Vagina (tissue), 2 donors: ENCODE measurements at regions not wholly inside any gene's neighbourhood (a gene's known extent, or its start where the extent isn't known, plus 50 kb on each side); places are given as distances from the start of the nearest gene placed in this dataset.

ENCODE experiments used
- CTCF ChIP-seq, 3 experiments: fragments of 450-650 bp in 2 of 3; fragments of 200-600 bp in 1 of 3; sonication (generic) in 1 of 3; IDR thresholded peaks; one replicate each; pipeline ENCODE4 v1.5.1; 2017 to 2019; ENCODE audit warnings: antibody characterized with exemption in 3 of 3, mild to moderate bottlenecking in 2 of 3, moderate library complexity in 2 of 3
- POLR2A ChIP-seq, 2 donors: fragments of 450-650 bp; IDR thresholded peaks; one replicate each; pipeline ENCODE4 v1.6.1; 2017; ENCODE audit warnings: antibody characterized with exemption in 2 of 2, mild to moderate bottlenecking in 2 of 2, moderate library complexity in 2 of 2
- POLR2AphosphoS5 ChIP-seq, 2 donors: sonication (generic); formaldehyde crosslinking; IDR thresholded peaks; one replicate each; pipeline ENCODE4 v1.9.0; 2017; ENCODE audit warnings: antibody characterized with exemption in 2 of 2, mild to moderate bottlenecking in 2 of 2, low read depth in 1 of 2; ENCODE audit not compliant: insufficient read depth in 1 of 2

GRCh38 chr13:79612604-79613003, 131.6 kb downstream of the NDFIP2 start:
- TF ChIP-seq POLR2AphosphoS5 (IDR thresholded peaks at IDR 0.05; ENCODE audit: insufficient read depth in 1 of 2, low read depth in 1 of 2) (no peak), CTCF (IDR thresholded peaks at IDR 0.05) (no peak), POLR2A (IDR thresholded peaks at IDR 0.05) (no peak)
